ENCODE measurements at regions not wholly inside any gene's neighbourhood (a gene's known extent, or its start where the extent isn't known, plus 50 kb on each side); places are given as distances from the start of the nearest gene placed in this dataset.
"Not testable (repeated sequence)": the region's sequence is repeated elsewhere in the genome, so short reads cannot be mapped to it uniquely, and the experiment has no call there.

GRCh38 chrX:128954697-128955096 is 568.6 kb downstream of the SMARCA1 start:
- DNase-seq: not testable (repeated sequence)

- DNase-seq: no peak
These were observed 592.2 kb downstream of the SMARCA1 start for GRCh38 chrX:128931071-128931470.

GRCh38 chrX:128929271-128930057 is 593.8 kb downstream of the SMARCA1 start:
- DNase-seq: no peak

- DNase-seq: no peak
These were observed 594.7 kb downstream of the SMARCA1 start for GRCh38 chrX:128928636-128929035.

- no peak for DNase-seq
These were observed 595.9 kb downstream of the SMARCA1 start for GRCh38 chrX:128927363-128927762.

GRCh38 chrX:128906753-128907152 is 616.5 kb downstream of the SMARCA1 start:
- DNase-seq: no peak

- DNase-seq: no peak
These were observed 622.3 kb downstream of the SMARCA1 start for GRCh38 chrX:128901018-128901417.

GRCh38 chrX:128897621-128898020 is 625.7 kb downstream of the SMARCA1 start:
- no peak for DNase-seq

- no peak for DNase-seq
These were observed 631.7 kb downstream of the SMARCA1 start for GRCh38 chrX:128891554-128891953.

GRCh38 chrX:128884430-128884829 is 638.9 kb downstream of the SMARCA1 start:
- no peak for DNase-seq

GRCh38 chrX:128883650-128884049 is 639.6 kb downstream of the SMARCA1 start:
- DNase-seq: no peak

GRCh38 chrX:128870361-128870760 is 652.9 kb downstream of the SMARCA1 start:
- no peak for DNase-seq

GRCh38 chrX:128862557-128862956 is 660.7 kb downstream of the SMARCA1 start:
- no peak for DNase-seq

- DNase-seq: no peak
These were observed 674.9 kb downstream of the SMARCA1 start for GRCh38 chrX:128848374-128848773.

GRCh38 chrX:128846385-128846784 is 676.9 kb downstream of the SMARCA1 start:
- no peak for DNase-seq

- no peak for DNase-seq
These were observed 704.6 kb downstream of the SMARCA1 start for GRCh38 chrX:128818690-128819089.

GRCh38 chrX:128816919-128817318 is 706.4 kb downstream of the SMARCA1 start:
- DNase-seq: no peak

GRCh38 chrX:128807367-128807766 is 715.9 kb downstream of the SMARCA1 start:
- no peak for DNase-seq

GRCh38 chrX:128805236-128805635 is 718.1 kb downstream of the SMARCA1 start:
- DNase-seq: no peak

- DNase-seq: no peak
These were observed 718.5 kb downstream of the SMARCA1 start for GRCh38 chrX:128804828-128805227.

- DNase-seq: no peak
These were observed 723.2 kb downstream of the SMARCA1 start for GRCh38 chrX:128800138-128800537.

- not testable (repeated sequence) for DNase-seq
These were observed 730.9 kb upstream of the ACTRT1 start for GRCh38 chrX:128783139-128783538.

GRCh38 chrX:128781506-128781905 is 729.3 kb upstream of the ACTRT1 start:
- DNase-seq: peak in 1 of 2 donors; percentile 13

GRCh38 chrX:128780934-128781333 is 728.7 kb upstream of the ACTRT1 start:
- no peak for DNase-seq

GRCh38 chrX:128769495-128769894 is 717.3 kb upstream of the ACTRT1 start:
- no peak for DNase-seq

Data from activated CD4-positive, alpha-beta T cell treated with anti-CD3 and anti-CD28 coated beads for 4 hours (primary cell).